H1 (cell line): ENCODE measurements at regions not wholly inside any gene's neighbourhood (a gene's known extent, or its start where the extent isn't known, plus 50 kb on each side); places are given as distances from the start of the nearest gene placed in this dataset.

Experiments used
- CTCF ChIA-PET: fragments of 300-600 bp; sonication (Branson Sonifier 250); formaldehyde crosslinking; loops from one replicate; lab custom pipeline; 2021; ENCODE audit not compliant: partially characterized antibody; lab: Charles Lee
- POLR2A ChIA-PET: fragments of 300-600 bp; sonication (Branson Sonifier 250); formaldehyde crosslinking; loops from one replicate; lab custom pipeline; 2021; ENCODE audit warnings: inconsistent platforms; ENCODE audit not compliant: partially characterized antibody; lab: Charles Lee
- DNase-seq, 2 experiments: peaks; one replicate each; pipeline versions ENCODE4 v3.0.0 to v3.0.0-alpha.2; 2010 to 2022; ENCODE audit warnings: low spot score in 2 of 2, low read depth in 1 of 2, mixed read lengths in 1 of 2
- FAIRE-seq: peaks from 2 replicates; lab custom pipeline; 2011; peaks lifted over from hg19 to GRCh38; lab: Jason Lieb, UNC
- H2AFZ ChIP-seq: 2 replicates; pipeline ENCODE4 v1.8.1; 2012; ENCODE audit warnings: low read length, inconsistent platforms
- H2AK5ac ChIP-seq: 2 replicates; pipeline ENCODE4 v1.6.1; 2013; ENCODE audit warnings: low read depth, low read length
- H2BK120ac ChIP-seq: replicated peaks from 2 replicates; pipeline ENCODE3; 2013; ENCODE audit warnings: low read depth, low read length, inconsistent platforms
- H2BK12ac ChIP-seq: 2 replicates; pipeline ENCODE4 v1.6.1; 2013; ENCODE audit warnings: low read depth, low read length
- H2BK15ac ChIP-seq: 2 replicates; pipeline ENCODE4 v1.6.1; 2013; ENCODE audit warnings: low read length
- H2BK20ac ChIP-seq: 2 replicates; pipeline ENCODE4 v1.6.1; 2013; ENCODE audit warnings: low read length
- H2BK5ac ChIP-seq: 2 replicates; pipeline ENCODE4 v1.6.1; 2013; ENCODE audit warnings: low read depth, low read length
- H3K14ac ChIP-seq: 2 replicates; pipeline ENCODE4 v1.6.1; 2013; ENCODE audit warnings: inconsistent platforms; ENCODE audit not compliant: insufficient read length
- H3K18ac ChIP-seq: 2 replicates; pipeline ENCODE4 v1.6.1; 2013; ENCODE audit warnings: low read length; ENCODE audit errors: extremely low read depth
- H3K23ac ChIP-seq: 2 replicates; pipeline ENCODE4 v1.6.1; 2013; ENCODE audit warnings: inconsistent platforms; ENCODE audit not compliant: insufficient read length
- H3K23me2 ChIP-seq: 2 replicates; pipeline ENCODE4 v1.6.1; 2013; ENCODE audit warnings: low read depth, low read length
- H3K27ac ChIP-seq: 2 replicates; pipeline ENCODE4 v1.6.1; 2011; ENCODE audit warnings: low read depth, low read length, inconsistent platforms
- H3K27me3 ChIP-seq, 4 experiments: replicated peaks in 1 of 4; 1 replicate in 1 of 4; 2 replicates in 3 of 4; pipeline versions ENCODE4 v1.6.1 to v1.8.1; 2011 to 2013; ENCODE audit warnings: low read length in 3 of 4, mild to moderate bottlenecking in 3 of 4, inconsistent platforms in 2 of 4, mixed read lengths in 2 of 4, moderate library complexity in 1 of 4; ENCODE audit not compliant: control insufficient read depth in 3 of 4, insufficient read depth in 3 of 4; ENCODE audit errors: extremely low read depth in 1 of 4
- H3K36me3 ChIP-seq, 4 experiments: 2 replicates each; pipeline versions ENCODE4 v1.6.1 to v1.8.1; 2011 to 2013; ENCODE audit warnings: mild to moderate bottlenecking in 4 of 4, low read length in 3 of 4, moderate library complexity in 2 of 4, control low read depth in 1 of 4, inconsistent platforms in 1 of 4; ENCODE audit not compliant: insufficient read depth in 4 of 4, control insufficient read depth in 2 of 4
- H3K4ac ChIP-seq: replicated peaks from 2 replicates; pipeline ENCODE3; 2013; ENCODE audit warnings: low read length, low read depth, mixed read lengths, inconsistent platforms; ENCODE audit not compliant: insufficient read length
- H3K4me1 ChIP-seq, 4 experiments: replicated peaks in 1 of 4; 1 replicate in 1 of 4; 2 replicates in 3 of 4; pipeline versions ENCODE4 v1.6.1 to v1.8.1; 2011 to 2013; ENCODE audit warnings: low read length in 3 of 4, inconsistent platforms in 2 of 4, mixed read lengths in 1 of 4; ENCODE audit not compliant: insufficient read depth in 4 of 4, control insufficient read depth in 3 of 4
- H3K4me2 ChIP-seq, 2 experiments: 2 replicates each; pipeline versions ENCODE4 v1.6.1 to v1.8.1; 2011 to 2013; ENCODE audit warnings: low read depth in 2 of 2, low read length in 2 of 2, control low read depth in 1 of 2, inconsistent platforms in 1 of 2, mild to moderate bottlenecking in 1 of 2; ENCODE audit not compliant: insufficient read depth in 1 of 2
- H3K4me3 ChIP-seq, 4 experiments: fragments of 200-600, 300-600 bp in 1 of 4; sonication (generic), shearing (Covaris generic), sonication (Bioruptor Twin) in 1 of 4; 2 replicates each; pipeline versions ENCODE4 v1.5.1 to v1.8.1; 2011 to 2016; ENCODE audit warnings: low read length in 4 of 4, low read depth in 3 of 4, control low read depth in 2 of 4, inconsistent platforms in 2 of 4, mild to moderate bottlenecking in 2 of 4, mixed read lengths in 1 of 4, moderate library complexity in 1 of 4; ENCODE audit not compliant: insufficient read depth in 2 of 4; ENCODE audit errors: extremely low read depth in 1 of 4
- H3K56ac ChIP-seq: replicated peaks from 2 replicates; pipeline ENCODE3; 2013; ENCODE audit warnings: low read depth, mild to moderate bottlenecking, mixed read lengths, low read length, inconsistent platforms; ENCODE audit not compliant: insufficient read length
- H3K79me1 ChIP-seq: 2 replicates; pipeline ENCODE4 v1.6.1; 2013; ENCODE audit warnings: low read depth, low read length, control low read depth
- H3K79me2 ChIP-seq, 2 experiments: 2 replicates each; pipeline versions ENCODE4 v1.6.1 to v1.8.1; 2012 to 2013; ENCODE audit warnings: low read length in 2 of 2, mild to moderate bottlenecking in 2 of 2, inconsistent platforms in 1 of 2; ENCODE audit not compliant: insufficient read depth in 2 of 2, control insufficient read depth in 1 of 2
- H3K9ac ChIP-seq, 4 experiments: replicated peaks in 1 of 4; 1 replicate in 1 of 4; 2 replicates in 3 of 4; pipeline versions ENCODE4 v1.6.1 to v1.8.1; 2011 to 2013; ENCODE audit warnings: low read depth in 3 of 4, low read length in 3 of 4, control low read depth in 2 of 4, mild to moderate bottlenecking in 2 of 4, moderate library complexity in 2 of 4, inconsistent platforms in 1 of 4; ENCODE audit errors: extremely low read depth in 1 of 4
- H3K9me3 ChIP-seq, 2 experiments: 2 replicates each; pipeline versions ENCODE4 v1.6.1 to v1.8.1; 2012 to 2013; ENCODE audit warnings: mild to moderate bottlenecking in 2 of 2, moderate library complexity in 2 of 2, control low read depth in 1 of 2, inconsistent platforms in 1 of 2, low read depth in 1 of 2, low read length in 1 of 2, mixed read lengths in 1 of 2; ENCODE audit not compliant: insufficient read depth in 2 of 2
- H4K20me1 ChIP-seq, 2 experiments: replicated peaks in 1 of 2; 2 replicates each; pipeline versions ENCODE3 to v1.8.1; 2011 to 2013; ENCODE audit warnings: inconsistent platforms in 2 of 2, low read length in 2 of 2, mild to moderate bottlenecking in 1 of 2; ENCODE audit not compliant: insufficient read depth in 2 of 2, control insufficient read depth in 1 of 2
- H4K5ac ChIP-seq: 2 replicates; pipeline ENCODE4 v1.6.1; 2013; ENCODE audit warnings: low read length, low read depth, mixed read lengths, inconsistent platforms; ENCODE audit not compliant: insufficient read length
- H4K8ac ChIP-seq: 2 replicates; pipeline ENCODE4 v1.8.0; 2013; ENCODE audit warnings: mild to moderate bottlenecking, moderate library complexity, low read length, inconsistent platforms; ENCODE audit not compliant: insufficient read depth; ENCODE audit errors: extremely low read depth
- H4K91ac ChIP-seq: replicated peaks from 2 replicates; pipeline ENCODE3; 2013; ENCODE audit warnings: low read length, mixed read lengths, inconsistent platforms; ENCODE audit not compliant: insufficient read length
- CBX5 ChIP-seq: fragments of 300-800, 300-1000 bp; sonication (generic); IDR thresholded peaks from 2 replicates; pipeline ENCODE4 v1.7.1; 2016; ENCODE audit warnings: antibody characterized with exemption, low read length, low read depth
- CREB1 ChIP-seq: IDR thresholded peaks from 2 replicates; pipeline ENCODE4 v1.6.1; 2012; ENCODE audit warnings: inconsistent platforms
- EGR1 ChIP-seq: IDR thresholded peaks from 2 replicates; pipeline ENCODE4 v1.6.1; 2011; ENCODE audit warnings: low read depth, low read length, borderline replicate concordance
- GABPA ChIP-seq: IDR thresholded peaks from 2 replicates; pipeline ENCODE4 v1.6.1; 2011; ENCODE audit warnings: mild to moderate bottlenecking, low read length, moderate library complexity, borderline replicate concordance; ENCODE audit not compliant: insufficient read depth
- KDM1A ChIP-seq: fragments of 200-600, 300-600 bp; sonication (generic); IDR thresholded peaks from 2 replicates; pipeline ENCODE4 v1.7.1; 2016; ENCODE audit warnings: mild to moderate bottlenecking, low read length, borderline replicate concordance
- KDM4A ChIP-seq: IDR thresholded peaks from one replicate; pipeline ENCODE4 v1.7.1; 2012; ENCODE audit warnings: low read depth, mild to moderate bottlenecking, moderate library complexity, low read length, inconsistent platforms; ENCODE audit not compliant: severe bottlenecking
- NRF1 ChIP-seq: IDR thresholded peaks from 2 replicates; pipeline ENCODE4 v1.6.1; 2011; ENCODE audit warnings: mild to moderate bottlenecking, low read depth, low read length, improper control_type of control experiment
- POLR2A ChIP-seq, 2 experiments: IDR thresholded peaks; 1 replicate in 1 of 2; 2 replicates in 1 of 2; pipeline ENCODE4 v1.6.1; 2011; ENCODE audit warnings: low read depth in 2 of 2, low read length in 2 of 2, mild to moderate bottlenecking in 2 of 2; ENCODE audit errors: control extremely low read depth in 1 of 2
- TAF7 ChIP-seq: optimal IDR thresholded peaks from 2 replicates; pipeline ENCODE3; 2011; ENCODE audit warnings: low read depth, mild to moderate bottlenecking, inconsistent platforms, low read length, moderate library complexity, borderline replicate concordance
- WGBS, 2 experiments: shearing (Covaris generic) in 1 of 2; methylation state at CpG; one replicate each; pipeline versions ENCODE4 v1.1.6 to v1.1.7; 2013 to 2015; ENCODE audit warnings: low lambda C conversion rate in 2 of 2, mixed read lengths in 2 of 2, inconsistent platforms in 1 of 2, low coverage in 1 of 2, missing lambda C conversion rate in 1 of 2; ENCODE audit not compliant: insufficient replicate concordance in 2 of 2, insufficient coverage in 1 of 2, insufficient read length in 1 of 2; ENCODE audit errors: extremely low coverage in 1 of 2, missing lambda C conversion rate in 1 of 2; 5-methylcytosine and 5-hydroxymethylcytosine counted together

- ChIA-PET CTCF (no interaction called here), POLR2A (no interaction called here)
- H3K14ac ChIP-seq = no peak overlapping the region
- H4K5ac ChIP-seq = no peak overlapping the region
- no peak for FAIRE-seq
- H2BK5ac ChIP-seq = no peak overlapping the region
- no peaks in the 10 kb centered on the region; a peak in 1 of 7 replicates for H3K4me1 ChIP-seq
- H2AFZ ChIP-seq = no peak overlapping the region; the same call in 1 of the 2 replicates
- H3K79me2 ChIP-seq = no peaks in the 10 kb centered on the region
- no peak overlapping the region for H3K4me3 ChIP-seq
- H2AK5ac ChIP-seq = no peak overlapping the region
- H2BK15ac ChIP-seq = no peak overlapping the region
- no peak overlapping the region for H4K91ac ChIP-seq
- no peak overlapping the region for H2BK12ac ChIP-seq
- H3K27me3 ChIP-seq = no peaks in the 10 kb centered on the region
- no peaks in the 10 kb centered on the region for H3K36me3 ChIP-seq
- no peak overlapping the region for H3K4ac ChIP-seq
- H2BK120ac ChIP-seq = no peak overlapping the region
- no peak overlapping the region for H3K9ac ChIP-seq
- no peaks in the 10 kb centered on the region for H3K23me2 ChIP-seq
- H4K20me1 ChIP-seq = no peaks in the 10 kb centered on the region
- H3K27ac ChIP-seq = no peak overlapping the region
- H3K9me3 ChIP-seq = no peaks in the 10 kb centered on the region
- no peak overlapping the region for H3K23ac ChIP-seq
- no peak overlapping the region for H2BK20ac ChIP-seq
- no peak overlapping the region for H4K8ac ChIP-seq
- no peak overlapping the region for H3K4me2 ChIP-seq
- H3K79me1 ChIP-seq = no peaks in the 10 kb centered on the region
- H3K18ac ChIP-seq = no peak overlapping the region
- no peak overlapping the region for H3K56ac ChIP-seq
- DNase-seq = no peak
- 81% methylated on average over 1 of the region's 1 CpG; no CpG with 5 or more reads in 1 of the 2 experiments for WGBS, 2 experiments
- TF ChIP-seq TAF7 (no peak), POLR2A (IDR thresholded peaks at IDR 0.05; ENCODE audit: control extremely low read depth in 1 of 2, low read depth in 2 of 2, low read length in 2 of 2) (no peak), EGR1 (no peak), GABPA (no peak), CBX5 (no peak), KDM1A (no peak), KDM4A (no peak), CREB1 (no peak), NRF1 (no peak)
Measured at GRCh38 chr3:145721815-145722214, 439.2 kb downstream of the PLOD2 start.
